Smooth muscle cell (in vitro differentiated cells): ENCODE measurements at regions not wholly inside any gene's neighbourhood (a gene's known extent, or its start where the extent isn't known, plus 50 kb on each side); places are given as distances from the start of the nearest gene placed in this dataset.

ENCODE experiments used
- DNase-seq: peaks from one replicate; lab custom pipeline; 2025; ENCODE audit not compliant: unreplicated experiment; lab: John Stamatoyannopoulos, UW
- H2AFZ ChIP-seq: fragments of 200-600 bp; sonication (generic); 2 replicates; pipeline ENCODE4 v1.6.0; 2016; ENCODE audit warnings: antibody characterized with exemption, low read depth, mild to moderate bottlenecking
- H3F3A ChIP-seq: fragments of 200-600 bp; sonication (generic); 2 replicates; pipeline ENCODE4 v1.6.0; 2017; ENCODE audit warnings: antibody characterized with exemption, low read depth
- H3K27ac ChIP-seq: fragments of 200-600 bp; sonication (generic); 2 replicates; pipeline ENCODE4 v1.5.1; 2016; ENCODE audit warnings: low read depth, mild to moderate bottlenecking
- H3K27me3 ChIP-seq: fragments of 200-600 bp; sonication (generic); 2 replicates; pipeline ENCODE4 v1.6.1; 2016; ENCODE audit warnings: low read depth, mild to moderate bottlenecking
- H3K36me3 ChIP-seq: fragments of 200-600 bp; sonication (generic); 2 replicates; pipeline ENCODE4 v1.5.1; 2016; ENCODE audit warnings: low read depth
- H3K4me1 ChIP-seq: fragments of 200-600 bp; sonication (generic); 2 replicates; pipeline ENCODE4 v1.5.1; 2016; ENCODE audit warnings: low read depth
- H3K4me2 ChIP-seq: fragments of 200-600 bp; sonication (generic); 2 replicates; pipeline ENCODE4 v1.6.0; 2016; ENCODE audit warnings: mild to moderate bottlenecking
- H3K4me3 ChIP-seq: fragments of 200-600 bp; sonication (generic); 2 replicates; pipeline ENCODE4 v1.5.1; 2016; ENCODE audit warnings: mild to moderate bottlenecking
- H3K79me2 ChIP-seq: fragments of 200-600 bp; sonication (generic); 2 replicates; pipeline ENCODE4 v1.6.0; 2016; ENCODE audit warnings: low read depth, mild to moderate bottlenecking
- H3K9ac ChIP-seq: fragments of 200-600 bp; sonication (generic); 2 replicates; pipeline ENCODE4 v1.6.0; 2016; ENCODE audit warnings: low read depth
- H3K9me3 ChIP-seq: fragments of 200-600 bp; sonication (generic); replicated peaks from 2 replicates; pipeline ENCODE4 v1.5.1; 2016; ENCODE audit warnings: low read depth
- H4K20me1 ChIP-seq: fragments of 200-600 bp; sonication (generic); 2 replicates; pipeline ENCODE4 v1.6.0; 2016; ENCODE audit warnings: low read depth
- WGBS: methylation state at CpG from one replicate; pipeline ENCODE4 v1.1.7; 2016; ENCODE audit warnings: low lambda C conversion rate; 5-methylcytosine and 5-hydroxymethylcytosine counted together
- TF ChIP-seq, protein P1 (sequence below): fragments of 200-600 bp; sonication (generic); IDR thresholded peaks from 2 replicates; pipeline ENCODE4 v1.5.1; 2017; ENCODE audit warnings: borderline replicate concordance, mild to moderate bottlenecking, antibody characterized with exemption; ENCODE audit not compliant: insufficient read depth, poor library complexity, severe bottlenecking

DNA sequence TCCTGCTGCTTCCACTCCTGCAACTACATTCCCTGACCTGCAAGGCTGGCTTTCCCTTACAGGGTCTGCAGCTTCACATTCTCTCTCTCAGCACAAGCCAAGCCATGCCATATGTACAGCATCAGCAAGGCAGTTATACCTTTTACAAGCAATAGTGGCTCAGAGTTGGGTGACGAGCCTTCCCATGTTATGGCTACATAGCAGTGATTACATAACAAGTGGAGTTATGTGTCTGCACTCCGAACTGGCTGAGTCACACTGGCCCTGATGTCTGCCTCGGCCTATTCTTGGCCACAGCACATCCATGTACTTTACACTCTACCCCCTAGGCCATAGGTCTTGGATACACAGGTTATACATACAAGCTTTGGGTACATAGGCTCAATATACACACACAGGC, 52.0 kb upstream of the SNCAIP start:
- peaks cover 21% of the 10 kb centered on the region for H3K9me3 ChIP-seq
- H2AFZ ChIP-seq = no peak overlapping the region
- H3K4me1 ChIP-seq = peaks cover 26% of the 10 kb centered on the region
- H3K27ac ChIP-seq = peak overlapping the region; percentile 50
- H3K36me3 ChIP-seq = no peaks in the 10 kb centered on the region
- no peaks in the 10 kb centered on the region for H4K20me1 ChIP-seq
- no peak for DNase-seq
- TF ChIP-seq, protein P1, sequence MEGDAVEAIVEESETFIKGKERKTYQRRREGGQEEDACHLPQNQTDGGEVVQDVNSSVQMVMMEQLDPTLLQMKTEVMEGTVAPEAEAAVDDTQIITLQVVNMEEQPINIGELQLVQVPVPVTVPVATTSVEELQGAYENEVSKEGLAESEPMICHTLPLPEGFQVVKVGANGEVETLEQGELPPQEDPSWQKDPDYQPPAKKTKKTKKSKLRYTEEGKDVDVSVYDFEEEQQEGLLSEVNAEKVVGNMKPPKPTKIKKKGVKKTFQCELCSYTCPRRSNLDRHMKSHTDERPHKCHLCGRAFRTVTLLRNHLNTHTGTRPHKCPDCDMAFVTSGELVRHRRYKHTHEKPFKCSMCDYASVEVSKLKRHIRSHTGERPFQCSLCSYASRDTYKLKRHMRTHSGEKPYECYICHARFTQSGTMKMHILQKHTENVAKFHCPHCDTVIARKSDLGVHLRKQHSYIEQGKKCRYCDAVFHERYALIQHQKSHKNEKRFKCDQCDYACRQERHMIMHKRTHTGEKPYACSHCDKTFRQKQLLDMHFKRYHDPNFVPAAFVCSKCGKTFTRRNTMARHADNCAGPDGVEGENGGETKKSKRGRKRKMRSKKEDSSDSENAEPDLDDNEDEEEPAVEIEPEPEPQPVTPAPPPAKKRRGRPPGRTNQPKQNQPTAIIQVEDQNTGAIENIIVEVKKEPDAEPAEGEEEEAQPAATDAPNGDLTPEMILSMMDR = no peak
- no peaks in the 10 kb centered on the region for H3K79me2 ChIP-seq
- 9% methylated on average over 3 of the region's 3 CpGs for WGBS
- H3K4me3 ChIP-seq = no peak overlapping the region
- no peaks in the 10 kb centered on the region for H3K27me3 ChIP-seq
- peak overlapping the region; percentile 7 for H3K9ac ChIP-seq
- H3K4me2 ChIP-seq = no peak overlapping the region
- H3F3A ChIP-seq = peaks cover 3% of the 10 kb centered on the region

- Histone ChIP-seq H3K9me3 (peaks cover under 1% of the 10 kb centered on the region), H3K27ac (peak overlapping the region; percentile 94), H3K27me3 (no peaks in the 10 kb centered on the region), H3K4me2 (no peak overlapping the region), H3K36me3 (no peaks in the 10 kb centered on the region), H3K4me1 (peaks cover 26% of the 10 kb centered on the region), H3K9ac (peak overlapping the region; percentile 76), H3K4me3 (no peak overlapping the region), H3K79me2 (no peaks in the 10 kb centered on the region), H4K20me1 (no peaks in the 10 kb centered on the region), H2AFZ (peak overlapping the region; percentile 36), H3F3A (peaks cover 3% of the 10 kb centered on the region)
- WGBS = 27% methylated on average over 1 of the region's 1 CpG
- TF ChIP-seq, protein P1 = no peak
- DNase-seq = no peak
Observed at GRCh38 chr5:122262103-122262502, 49.9 kb upstream of the SNCAIP start.
